H7 (cell line): ENCODE measurements at regions not wholly inside any gene's neighbourhood (a gene's known extent, or its start where the extent isn't known, plus 50 kb on each side); places are given as distances from the start of the nearest gene placed in this dataset.

ENCODE experiments used
- DNase-seq: peaks from one replicate; pipeline ENCODE4 v3.0.0; 2012
- H3K27me3 ChIP-seq: 2 replicates; pipeline ENCODE4 v1.6.0; 2011; ENCODE audit warnings: mild to moderate bottlenecking, low read length; ENCODE audit not compliant: control insufficient read depth, insufficient read depth
- H3K36me3 ChIP-seq: replicated peaks from 2 replicates; pipeline ENCODE4 v1.5.1; 2011; ENCODE audit warnings: low read length; ENCODE audit not compliant: control insufficient read depth, insufficient read depth
- H3K4me3 ChIP-seq: 2 replicates; pipeline ENCODE4 v1.5.1; 2011; ENCODE audit warnings: low read depth, mild to moderate bottlenecking, control low read depth, low read length, moderate library complexity; ENCODE audit not compliant: insufficient read depth

DNA sequence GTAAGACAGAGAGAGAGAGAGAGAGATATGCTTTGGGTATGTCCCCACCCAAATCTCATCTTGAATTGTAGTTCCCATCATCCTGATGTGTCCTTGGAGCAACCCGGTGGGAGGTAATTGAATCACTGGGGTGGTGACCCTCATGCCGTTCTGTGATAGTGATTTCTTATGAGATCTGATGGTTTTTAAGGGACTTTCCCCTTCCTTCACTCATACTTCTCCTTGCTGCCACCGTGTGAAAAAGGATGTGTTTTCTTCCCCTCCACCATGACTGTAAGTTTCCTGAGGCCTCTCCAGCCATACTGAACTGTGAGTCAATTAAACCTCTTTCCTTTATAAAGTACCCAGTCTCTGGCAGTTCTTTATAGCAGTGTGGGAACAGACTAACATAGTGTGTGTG is 60.3 kb downstream of the EOMES start:
- DNase-seq: no peak
- Histone ChIP-seq H3K4me3 (no peak overlapping the region), H3K27me3 (no peaks in the 10 kb centered on the region), H3K36me3 (no peaks in the 10 kb centered on the region)

GRCh38 chr3:27659279-27660021 is 62.7 kb downstream of the EOMES start:
- Histone ChIP-seq H3K36me3 (no peaks in the 10 kb centered on the region), H3K4me3 (no peak overlapping the region), H3K27me3 (no peaks in the 10 kb centered on the region)
- DNase-seq: peak; percentile 49

DNA sequence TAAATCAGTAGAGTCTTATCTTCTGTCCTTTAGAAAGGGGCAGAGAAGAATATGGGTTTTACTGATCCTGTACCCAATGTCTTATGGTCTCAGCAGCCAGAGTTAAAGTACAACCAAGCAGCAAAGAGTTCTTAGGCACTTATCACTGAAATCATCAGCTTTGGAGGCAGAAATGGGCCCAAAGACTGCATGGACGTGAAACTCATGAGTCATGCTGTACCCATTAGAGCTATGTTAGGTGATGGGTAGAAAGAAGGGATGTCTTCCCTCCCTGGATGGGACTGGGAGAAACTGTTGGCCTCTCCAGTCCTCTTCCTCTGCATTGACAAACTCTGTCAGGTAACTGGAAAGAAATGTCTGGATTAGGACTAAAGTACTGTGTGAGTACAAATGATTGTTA is 63.4 kb downstream of the EOMES start:
- Histone ChIP-seq H3K4me3 (no peak overlapping the region), H3K27me3 (no peaks in the 10 kb centered on the region), H3K36me3 (no peaks in the 10 kb centered on the region)
- DNase-seq: no peak

- no peak overlapping the region for H3K4me3 ChIP-seq
- no peaks in the 10 kb centered on the region for H3K36me3 ChIP-seq
- H3K27me3 ChIP-seq: no peaks in the 10 kb centered on the region
- no peak for DNase-seq
These were observed 64.3 kb downstream of the EOMES start for GRCh38 chr3:27657871-27658270.

DNA sequence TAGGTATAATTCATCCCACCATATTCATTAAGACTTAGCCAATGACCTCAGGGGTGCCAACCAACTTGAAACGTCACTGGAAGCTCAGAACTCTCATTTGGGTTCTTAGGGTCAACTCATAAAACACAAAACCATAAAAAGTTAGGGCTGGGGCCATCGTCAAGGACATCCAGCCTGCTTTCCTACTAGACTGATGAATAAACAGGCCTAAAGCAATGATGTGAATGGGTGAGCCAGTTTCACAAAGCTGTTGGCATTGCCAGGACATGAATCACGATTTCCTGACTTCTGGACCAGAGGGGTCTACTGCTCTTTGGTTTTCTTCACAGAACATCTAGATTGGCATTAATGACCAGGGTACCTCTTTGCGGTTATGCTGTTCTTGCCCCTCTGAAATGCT is 64.7 kb downstream of the EOMES start:
- Histone ChIP-seq H3K36me3 (no peaks in the 10 kb centered on the region), H3K27me3 (no peaks in the 10 kb centered on the region), H3K4me3 (no peak overlapping the region)
- no peak for DNase-seq

DNA sequence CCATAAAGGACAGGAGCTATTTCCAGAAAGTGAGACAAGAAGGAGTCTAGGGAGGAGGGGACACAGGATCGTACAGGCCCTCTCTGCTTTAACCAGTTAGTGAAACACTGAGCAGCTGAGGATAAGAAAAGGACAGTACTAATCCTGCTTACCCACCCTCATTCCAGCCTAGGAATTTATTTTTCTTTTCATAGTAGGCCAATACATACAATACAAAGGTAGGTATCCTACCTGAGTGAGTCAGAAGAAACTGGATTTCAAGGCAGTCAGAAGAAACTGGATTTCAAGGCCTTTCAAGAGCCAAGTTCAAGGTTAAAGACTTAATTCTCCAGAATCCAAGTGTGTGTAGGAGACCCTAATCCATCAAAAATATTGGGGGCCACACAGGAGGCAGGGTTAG is 65.3 kb downstream of the EOMES start:
- Histone ChIP-seq H3K36me3 (no peaks in the 10 kb centered on the region), H3K27me3 (no peaks in the 10 kb centered on the region), H3K4me3 (no peak overlapping the region)
- DNase-seq: no peak

DNA sequence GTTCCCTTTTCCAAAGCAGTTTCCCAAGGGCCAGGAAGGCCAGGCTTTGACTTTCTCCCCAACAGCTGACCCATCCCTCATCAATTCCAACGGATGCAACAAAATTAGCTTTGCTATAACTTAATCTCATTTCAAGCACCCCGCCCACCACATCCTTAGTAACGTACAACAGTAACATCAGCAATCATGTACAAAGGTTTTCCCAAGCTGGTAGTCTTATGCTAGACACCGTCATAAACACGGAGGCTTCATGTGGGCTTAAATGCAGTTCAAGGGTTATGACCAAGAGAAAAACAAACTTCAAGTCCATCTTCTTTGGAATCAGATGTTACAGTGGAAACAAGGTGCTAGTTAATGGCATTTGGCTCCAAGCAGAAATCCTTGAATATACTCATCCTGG is 66.6 kb downstream of the EOMES start:
- Histone ChIP-seq H3K36me3 (no peaks in the 10 kb centered on the region), H3K27me3 (no peaks in the 10 kb centered on the region), H3K4me3 (no peak overlapping the region)
- no peak for DNase-seq

DNA sequence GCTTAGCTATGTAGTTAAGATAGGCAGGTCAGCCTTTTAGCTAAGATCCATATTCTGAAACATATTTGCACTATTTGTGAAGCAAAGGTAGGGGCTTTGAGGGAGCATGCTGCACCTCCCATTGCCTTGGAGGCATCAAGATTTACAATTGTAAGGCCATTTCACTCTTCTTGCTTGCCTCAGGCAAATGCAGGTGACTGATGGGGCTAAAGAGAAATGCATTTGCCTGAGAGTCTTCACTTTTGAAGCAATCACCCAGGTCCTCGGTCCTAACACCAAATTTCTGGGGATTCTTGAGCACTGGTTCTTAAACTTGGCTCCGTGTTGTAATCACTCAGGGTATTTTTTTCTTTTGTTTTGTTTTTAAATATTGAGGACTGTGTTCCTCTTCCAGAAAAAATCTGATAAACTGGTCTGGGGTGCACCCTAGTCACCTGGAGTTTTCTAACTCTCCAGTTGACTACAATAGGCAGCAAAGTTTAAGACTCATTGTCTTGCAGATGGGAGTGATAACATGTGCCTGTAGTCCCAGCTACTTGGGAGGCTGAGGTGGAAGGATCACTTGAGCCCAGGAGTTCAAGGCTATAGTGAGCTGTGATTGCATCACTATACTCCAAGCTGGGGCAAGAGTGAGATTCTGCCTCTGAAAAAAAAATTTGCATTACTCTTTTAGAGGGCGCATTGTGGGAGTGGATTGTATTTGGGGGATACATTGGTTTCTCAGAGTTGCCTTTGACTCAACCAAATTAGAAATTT is 68.1 kb downstream of the EOMES start:
- no peaks in the 10 kb centered on the region for H3K27me3 ChIP-seq
- no peaks in the 10 kb centered on the region for H3K36me3 ChIP-seq
- no peak for DNase-seq
- H3K4me3 ChIP-seq: no peak overlapping the region

DNA sequence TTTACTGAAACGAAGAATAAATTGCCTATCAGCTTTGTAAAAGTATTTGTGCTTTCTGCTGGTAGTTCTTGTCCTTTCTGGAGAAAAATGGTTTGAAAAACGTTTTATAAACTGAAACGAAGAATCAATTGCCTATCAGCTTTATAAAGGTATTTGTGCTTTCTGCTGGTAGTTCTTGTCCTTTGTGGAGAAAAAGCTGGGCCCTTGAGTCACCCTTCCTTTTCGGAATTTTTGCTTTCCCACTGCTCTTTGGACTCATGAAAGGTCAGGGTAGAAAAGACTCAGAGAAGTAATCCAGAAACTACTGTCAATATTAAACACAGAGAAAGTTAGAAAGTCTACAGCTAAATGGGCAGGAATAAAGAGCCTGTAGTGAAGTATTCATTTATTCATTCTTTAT is 72.8 kb downstream of the EOMES start:
- no peaks in the 10 kb centered on the region for H3K27me3 ChIP-seq
- H3K36me3 ChIP-seq: no peaks in the 10 kb centered on the region
- no peak for DNase-seq
- H3K4me3 ChIP-seq: no peak overlapping the region

DNA sequence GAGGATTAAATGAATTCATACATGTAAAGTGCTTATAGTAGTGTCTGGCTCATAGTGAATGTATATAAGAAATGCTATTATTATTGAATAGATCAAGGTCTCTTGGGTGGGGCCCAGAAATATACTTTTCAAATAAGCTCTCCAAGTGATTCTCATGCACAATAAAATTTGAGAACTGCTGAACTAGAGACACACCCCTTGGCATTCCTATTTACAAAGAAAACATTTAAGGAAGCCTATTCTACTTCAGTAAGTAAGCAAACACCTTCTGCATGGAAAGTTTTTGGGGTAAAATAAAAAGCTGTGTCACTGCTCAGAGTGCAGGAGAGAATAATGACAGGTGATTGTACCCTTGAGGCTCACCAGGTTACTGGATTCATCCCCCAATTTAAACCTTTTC is 75.2 kb downstream of the EOMES start:
- Histone ChIP-seq H3K36me3 (no peaks in the 10 kb centered on the region), H3K27me3 (no peaks in the 10 kb centered on the region), H3K4me3 (no peak overlapping the region)
- no peak for DNase-seq

GRCh38 chr3:27644941-27645340 is 77.2 kb downstream of the EOMES start:
- no peak for DNase-seq
- Histone ChIP-seq H3K36me3 (no peaks in the 10 kb centered on the region), H3K27me3 (no peaks in the 10 kb centered on the region), H3K4me3 (no peak overlapping the region)

DNA sequence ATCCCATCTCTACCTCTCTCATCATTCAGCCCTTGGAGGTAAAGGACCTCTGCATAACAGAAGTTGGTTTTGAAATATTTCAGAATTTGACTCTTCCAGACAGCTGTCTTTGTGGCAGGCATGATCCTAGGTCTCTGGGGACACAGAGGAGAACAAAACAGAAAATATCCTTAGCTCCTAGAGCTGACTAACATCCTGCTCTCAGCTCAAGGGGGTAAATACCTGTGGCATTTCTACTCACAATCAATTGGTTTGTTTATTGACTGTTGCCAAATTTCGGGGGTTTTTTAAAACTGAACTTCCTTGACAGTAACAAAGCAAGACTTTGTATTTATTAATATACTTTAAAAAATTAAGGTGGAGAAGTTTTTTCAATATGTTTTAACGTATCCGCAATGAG is 78.8 kb downstream of the EOMES start:
- DNase-seq: no peak
- no peaks in the 10 kb centered on the region for H3K27me3 ChIP-seq
- H3K4me3 ChIP-seq: no peak overlapping the region
- H3K36me3 ChIP-seq: no peaks in the 10 kb centered on the region

- H3K4me3 ChIP-seq: no peak overlapping the region
- no peaks in the 10 kb centered on the region for H3K27me3 ChIP-seq
- DNase-seq: no peak
- H3K36me3 ChIP-seq: no peaks in the 10 kb centered on the region
These were observed 79.3 kb downstream of the EOMES start for GRCh38 chr3:27642796-27643195.

DNA sequence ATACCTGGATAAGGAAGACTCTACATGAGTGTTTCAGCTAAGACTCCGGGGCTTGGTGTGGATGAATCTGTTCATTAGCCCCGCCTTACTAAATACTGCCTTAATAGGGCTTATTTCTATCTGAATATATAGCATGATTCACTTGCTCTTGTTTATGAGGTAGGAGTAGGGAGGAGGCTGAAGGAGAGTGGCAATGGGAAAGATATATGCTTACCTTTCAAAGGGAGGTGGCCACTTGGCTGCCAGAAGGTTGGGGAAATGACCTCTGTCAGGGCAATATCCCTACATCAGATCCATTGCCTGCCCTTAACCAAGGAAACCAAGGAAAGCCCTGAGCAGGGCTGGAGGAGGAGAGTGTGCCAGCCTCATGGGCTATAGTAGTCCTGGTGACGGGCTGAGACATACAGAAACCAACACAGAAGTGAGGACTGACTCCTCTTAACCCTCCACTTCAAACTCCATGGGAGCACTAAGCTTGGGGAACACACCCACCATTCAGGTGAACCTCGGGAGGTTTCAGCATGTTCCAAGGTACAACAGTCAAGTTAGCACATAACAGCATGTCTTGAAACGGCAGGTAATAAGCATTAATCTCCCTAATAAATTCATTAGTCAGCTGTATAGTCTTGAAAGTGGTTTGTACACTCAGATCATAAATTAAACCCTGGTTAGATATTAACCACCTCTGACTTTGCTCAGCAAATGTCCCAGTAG is 80.1 kb downstream of the EOMES start:
- DNase-seq: no peak
- H3K27me3 ChIP-seq: no peaks in the 10 kb centered on the region
- H3K36me3 ChIP-seq: no peaks in the 10 kb centered on the region
- H3K4me3 ChIP-seq: no peak overlapping the region

GRCh38 chr3:27641271-27641800 is 80.8 kb downstream of the EOMES start:
- Histone ChIP-seq H3K27me3 (no peaks in the 10 kb centered on the region), H3K36me3 (no peaks in the 10 kb centered on the region), H3K4me3 (no peak overlapping the region)
- no peak for DNase-seq
